Endothelial cell of umbilical vein (primary cell): ENCODE measurements at regions not wholly inside any gene's neighbourhood (a gene's known extent, or its start where the extent isn't known, plus 50 kb on each side); places are given as distances from the start of the nearest gene placed in this dataset.
A peak's percentile ranks its signal among the peaks of the same experiment; 100 is the strongest.

ENCODE experiments used
- BruUV-seq: library from RNA; stranded (reverse); fragments of 400-500 nt; replicated peaks from 2 replicates; lab custom pipeline; 2021; lab: Mats Ljungman, UMichigan
- CTCF ChIA-PET: fragments of 300-600, 350-600 bp; sonication (Branson Sonifier 250); formaldehyde crosslinking; loops from one replicate; lab custom pipeline; 2021; ENCODE audit warnings: antibody characterized with exemption, inconsistent platforms; lab: Charles Lee
- POLR2A ChIA-PET: fragments of 300-600, 350-600 bp; sonication (Branson Sonifier 250); formaldehyde crosslinking; loops from one replicate; lab custom pipeline; 2021; ENCODE audit warnings: antibody characterized with exemption, inconsistent platforms; lab: Charles Lee
- DNase-seq: peaks from one replicate; pipeline ENCODE4 v3.0.0-alpha.2; 2011; ENCODE audit warnings: low read depth, low spot score
- FAIRE-seq: peaks from 2 replicates; lab custom pipeline; 2011; peaks lifted over from hg19 to GRCh38; lab: Jason Lieb, UNC
- H2AFZ ChIP-seq: 2 replicates; pipeline ENCODE4 v1.6.0; 2012; ENCODE audit warnings: low read depth, low read length, control low read depth, inconsistent platforms
- H3K27ac ChIP-seq: 2 replicates; pipeline ENCODE4 v1.5.1; 2011; ENCODE audit warnings: low read depth, mild to moderate bottlenecking, control low read depth, low read length, moderate library complexity; ENCODE audit not compliant: insufficient read depth
- H3K27me3 ChIP-seq, 2 experiments: 2 replicates each; pipeline versions ENCODE4 v1.6.0 to v1.6.1; 2011; ENCODE audit warnings: low read length in 2 of 2, mixed read lengths in 1 of 2; ENCODE audit not compliant: control insufficient read depth in 2 of 2, insufficient read depth in 2 of 2
- H3K36me3 ChIP-seq, 2 experiments: 2 replicates in 1 of 2; 3 replicates in 1 of 2; pipeline ENCODE4 v1.5.1; 2011; ENCODE audit warnings: low read length in 2 of 2, mild to moderate bottlenecking in 1 of 2, moderate library complexity in 1 of 2; ENCODE audit not compliant: control insufficient read depth in 2 of 2, insufficient read depth in 2 of 2; ENCODE audit errors: extremely low read depth in 1 of 2
- H3K4me1 ChIP-seq: 3 replicates; pipeline ENCODE4 v1.5.1; 2011; ENCODE audit warnings: mild to moderate bottlenecking, low read length; ENCODE audit not compliant: control insufficient read depth, insufficient read depth; ENCODE audit errors: extremely low read depth
- H3K4me2 ChIP-seq: 2 replicates; pipeline ENCODE4 v1.6.1; 2011; ENCODE audit warnings: low read length, control low read depth, mixed read lengths; ENCODE audit not compliant: insufficient read depth
- H3K4me3 ChIP-seq, 3 experiments: fragments of 200-600 bp in 1 of 3; sonication (generic), shearing (Covaris generic) in 1 of 3; replicated peaks in 1 of 3; 2 replicates each; pipeline ENCODE4 v1.5.1; 2011 to 2016; ENCODE audit warnings: control low read depth in 3 of 3, low read length in 3 of 3, mild to moderate bottlenecking in 2 of 3, inconsistent platforms in 1 of 3, low read depth in 1 of 3, moderate library complexity in 1 of 3; ENCODE audit not compliant: insufficient read depth in 1 of 3
- H3K79me2 ChIP-seq: 2 replicates; pipeline ENCODE4 v1.6.0; 2012; ENCODE audit warnings: low read length, inconsistent platforms; ENCODE audit not compliant: control insufficient read depth, insufficient read depth
- H3K9ac ChIP-seq: replicated peaks from 2 replicates; pipeline ENCODE3; 2011; ENCODE audit warnings: low read length, control low read depth; ENCODE audit not compliant: insufficient read depth; ENCODE audit errors: extremely low read depth
- H3K9me1 ChIP-seq: replicated peaks from 3 replicates; pipeline ENCODE4 v1.6.0; 2011; ENCODE audit warnings: mild to moderate bottlenecking, low read length; ENCODE audit not compliant: control insufficient read depth, insufficient read depth; ENCODE audit errors: extremely low read depth
- H3K9me3 ChIP-seq: replicated peaks from 2 replicates; pipeline ENCODE4 v1.5.1; 2012; ENCODE audit warnings: low read length, inconsistent platforms; ENCODE audit not compliant: control insufficient read depth, insufficient read depth
- H4K20me1 ChIP-seq: replicated peaks from 2 replicates; pipeline ENCODE3; 2011; ENCODE audit warnings: mild to moderate bottlenecking, low read length; ENCODE audit not compliant: control insufficient read depth, insufficient read depth; ENCODE audit errors: extremely low read depth
- EZH2 ChIP-seq: IDR thresholded peaks from 2 replicates; pipeline ENCODE4 v1.6.1; 2012; ENCODE audit warnings: borderline replicate concordance, low read depth, mild to moderate bottlenecking, moderate library complexity, low read length, inconsistent platforms; ENCODE audit not compliant: severe bottlenecking
- FOS ChIP-seq: IDR thresholded peaks from 2 replicates; pipeline ENCODE4 v1.6.1; 2011; ENCODE audit warnings: mild to moderate bottlenecking, low read length, moderate library complexity, borderline replicate concordance; ENCODE audit not compliant: insufficient read depth
- GATA2 ChIP-seq: IDR thresholded peaks from 2 replicates; pipeline ENCODE4 v1.7.0; 2011; ENCODE audit warnings: low read depth, mild to moderate bottlenecking, moderate library complexity, mixed read lengths, low read length; ENCODE audit not compliant: insufficient read length, insufficient read depth
- JUN ChIP-seq: IDR thresholded peaks from 2 replicates; pipeline ENCODE4 v1.6.1; 2011; ENCODE audit warnings: borderline replicate concordance, low read depth; ENCODE audit not compliant: insufficient read length, insufficient read depth
- MYC ChIP-seq: IDR thresholded peaks from one replicate; pipeline ENCODE4 v1.6.1; 2011; ENCODE audit warnings: mild to moderate bottlenecking, low read depth, low read length
- POLR2A ChIP-seq: IDR thresholded peaks from 2 replicates; pipeline ENCODE4 v1.6.1; 2012; ENCODE audit warnings: low read depth, mild to moderate bottlenecking, control low read depth, low read length
- POLR2AphosphoS5 ChIP-seq: IDR thresholded peaks from 2 replicates; pipeline ENCODE4 v1.6.1; 2012; ENCODE audit warnings: low read depth, mild to moderate bottlenecking, control low read depth, low read length, moderate library complexity; ENCODE audit not compliant: insufficient read depth
- dilution Hi-C: fragments of 300-500 bp; cut with MboI; formaldehyde crosslinking; loops from one replicate; pipeline ENCODE4 v1.15.0; 2019; ENCODE audit warnings: low sequenced_read_pairs; ENCODE audit not compliant: extremely low pct_ligation_motif_present
- intact Hi-C: fragments of 100-400 bp; cut with micrococcal nuclease; formaldehyde crosslinking; loops from one replicate; pipeline ENCODE4 v1.10.0; 2022
- TF ChIP-seq, protein P1 (sequence below): IDR thresholded peaks from 2 replicates; pipeline ENCODE4 v1.6.1; 2011; ENCODE audit not compliant: insufficient read depth, insufficient read length
- TF ChIP-seq, protein P2 (sequence below), 2 donors: IDR thresholded peaks; 1 replicate in 1 of 2; 2 replicates in 1 of 2; pipeline ENCODE4 v1.5.1; 2011; ENCODE audit warnings: low read length in 2 of 2, mild to moderate bottlenecking in 2 of 2, moderate library complexity in 2 of 2, control low read depth in 1 of 2, inconsistent platforms in 1 of 2, low read depth in 1 of 2; ENCODE audit not compliant: insufficient read depth in 1 of 2; ENCODE audit errors: extremely low read depth in 1 of 2

DNA sequence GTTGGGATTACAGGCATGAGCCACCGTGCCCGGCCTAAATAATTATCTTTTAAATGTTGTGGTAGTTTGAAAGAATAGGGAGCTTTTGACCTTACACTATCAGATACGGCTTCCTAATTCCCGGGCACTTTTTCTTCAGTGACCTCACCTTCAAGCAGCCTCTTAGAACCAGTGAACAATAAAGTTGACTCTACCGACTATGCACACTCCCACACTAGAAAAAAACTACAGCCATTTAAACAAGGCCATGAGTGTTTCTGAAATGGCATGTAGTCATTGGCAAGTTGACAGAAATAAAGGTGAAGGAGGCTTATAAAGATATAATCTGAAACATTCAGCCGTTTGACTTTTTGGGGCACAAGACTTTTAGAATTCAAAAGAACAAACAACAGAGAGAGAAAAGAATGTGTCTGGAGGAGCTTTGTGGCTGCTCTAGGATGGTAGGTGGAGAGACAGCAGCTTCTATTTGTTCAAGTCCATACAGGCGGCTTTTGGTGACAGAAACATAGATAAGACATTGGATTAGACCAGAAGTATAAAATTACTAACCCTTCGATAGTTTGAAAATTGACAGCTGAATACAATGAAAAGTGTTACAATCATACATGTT is 75.2 kb downstream of the GJA1 start:
- dilution Hi-C loops = no loop called here
- Histone ChIP-seq H3K9me1 (no peaks in the 10 kb centered on the region), H3K9ac (no peak overlapping the region), H3K9me3 (no peaks in the 10 kb centered on the region), H3K27ac (no peak overlapping the region), H3K4me3 (no peak overlapping the region), H3K4me2 (no peak overlapping the region), H3K79me2 (no peaks in the 10 kb centered on the region), H3K4me1 (peaks cover 27% of the 10 kb centered on the region), H4K20me1 (no peaks in the 10 kb centered on the region), H3K27me3 (no peaks in the 10 kb centered on the region), H2AFZ (peak overlapping the region; percentile 85), H3K36me3 (no peaks in the 10 kb centered on the region)
- intact Hi-C loops = no loop called here
- no TSS peak for BruUV-seq
- CTCF ChIA-PET = interaction anchor here (0.6 to 1.8 kb wide), 5 partner anchors 11 to 147 kb away, joined by 3 to 9 read pairs (median 3); no protein-coding TSS in a partner anchor
- TF ChIP-seq, protein P1, sequence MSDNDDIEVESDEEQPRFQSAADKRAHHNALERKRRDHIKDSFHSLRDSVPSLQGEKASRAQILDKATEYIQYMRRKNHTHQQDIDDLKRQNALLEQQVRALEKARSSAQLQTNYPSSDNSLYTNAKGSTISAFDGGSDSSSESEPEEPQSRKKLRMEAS = no peak
- TF ChIP-seq GATA2 (no peak), MYC (no peak), POLR2AphosphoS5 (no peak)
- DNase-seq (peak; percentile 76), FAIRE-seq (no peak)
- POLR2A ChIA-PET = no interaction called here

DNA sequence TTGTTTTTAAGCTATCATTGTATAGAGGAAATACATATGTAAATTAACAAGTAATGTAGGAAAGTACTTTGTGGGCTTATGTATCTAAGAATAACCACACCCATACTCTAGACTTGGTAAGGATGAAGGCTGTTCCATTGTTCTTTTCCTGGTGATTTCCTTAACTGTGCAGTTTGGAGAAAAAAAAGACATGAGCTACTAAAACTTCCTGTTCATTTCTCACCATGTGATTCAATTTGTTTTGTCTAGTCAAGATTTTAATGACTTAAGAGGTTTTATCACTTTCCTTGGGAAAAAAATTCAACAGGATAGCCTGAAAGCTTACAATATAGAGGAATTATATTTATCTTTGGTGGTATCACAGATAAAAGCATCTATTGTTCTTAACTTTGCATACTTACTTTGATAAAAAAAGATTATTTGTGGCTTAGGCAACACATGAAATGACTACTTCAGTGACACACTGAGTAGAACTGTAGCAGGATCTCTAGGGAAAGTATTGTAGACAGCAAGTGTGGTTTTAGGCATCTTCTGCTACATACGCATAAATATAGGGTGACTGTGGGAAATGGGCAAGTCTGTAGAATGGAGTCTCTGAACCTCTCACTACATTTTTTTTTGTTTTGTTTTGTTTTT is 80.3 kb downstream of the GJA1 start:
- Histone ChIP-seq H3K79me2 (no peaks in the 10 kb centered on the region), H3K9me1 (no peaks in the 10 kb centered on the region), H3K4me3 (no peak overlapping the region), H2AFZ (no peak overlapping the region), H3K27me3 (no peaks in the 10 kb centered on the region), H3K9ac (peak overlapping the region; percentile 69), H3K4me1 (peaks cover 46% of the 10 kb centered on the region), H4K20me1 (no peaks in the 10 kb centered on the region), H3K4me2 (peak overlapping the region; percentile 63), H3K36me3 (no peaks in the 10 kb centered on the region), H3K27ac (peak overlapping the region; percentile 90), H3K9me3 (no peaks in the 10 kb centered on the region)
- DNase-seq = peak; percentile 93
- FAIRE-seq = peak; percentile 87
- TF ChIP-seq FOS (peak; percentile 23), MYC (no peak), JUN (peak; percentile 32), POLR2A (peak; percentile 36), GATA2 (peak; percentile 54), POLR2AphosphoS5 (peak; percentile 43), EZH2 (no peak)
- TF ChIP-seq, protein P2, sequence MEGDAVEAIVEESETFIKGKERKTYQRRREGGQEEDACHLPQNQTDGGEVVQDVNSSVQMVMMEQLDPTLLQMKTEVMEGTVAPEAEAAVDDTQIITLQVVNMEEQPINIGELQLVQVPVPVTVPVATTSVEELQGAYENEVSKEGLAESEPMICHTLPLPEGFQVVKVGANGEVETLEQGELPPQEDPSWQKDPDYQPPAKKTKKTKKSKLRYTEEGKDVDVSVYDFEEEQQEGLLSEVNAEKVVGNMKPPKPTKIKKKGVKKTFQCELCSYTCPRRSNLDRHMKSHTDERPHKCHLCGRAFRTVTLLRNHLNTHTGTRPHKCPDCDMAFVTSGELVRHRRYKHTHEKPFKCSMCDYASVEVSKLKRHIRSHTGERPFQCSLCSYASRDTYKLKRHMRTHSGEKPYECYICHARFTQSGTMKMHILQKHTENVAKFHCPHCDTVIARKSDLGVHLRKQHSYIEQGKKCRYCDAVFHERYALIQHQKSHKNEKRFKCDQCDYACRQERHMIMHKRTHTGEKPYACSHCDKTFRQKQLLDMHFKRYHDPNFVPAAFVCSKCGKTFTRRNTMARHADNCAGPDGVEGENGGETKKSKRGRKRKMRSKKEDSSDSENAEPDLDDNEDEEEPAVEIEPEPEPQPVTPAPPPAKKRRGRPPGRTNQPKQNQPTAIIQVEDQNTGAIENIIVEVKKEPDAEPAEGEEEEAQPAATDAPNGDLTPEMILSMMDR (IDR thresholded peaks at IDR 0.05; ENCODE audit: extremely low read depth in 1 of 2, insufficient read depth in 1 of 2, low read depth in 1 of 2, low read length in 2 of 2) = no peak
- TF ChIP-seq, protein P1 = no peak
- CTCF ChIA-PET = interaction anchor here (0.6 to 3.0 kb wide), 5 partner anchors 13 to 79 kb away, joined by 3 to 7 read pairs (median 4); no protein-coding TSS in a partner anchor
- no TSS peak for BruUV-seq
- dilution Hi-C loops = no loop called here
- intact Hi-C loops = loop anchor here (1.0 to 2.0 kb wide), 3 partner anchors 33 to 78 kb away; no protein-coding TSS in a partner anchor
- POLR2A ChIA-PET = interaction anchor here (0.9 to 1.5 kb wide), 3 partner anchors 77 to 80 kb away, joined by 3 to 6 read pairs (median 4); partner anchors contain the start of gene GJA1
